ENCODE measurements at regions not wholly inside any gene's neighbourhood (a gene's known extent, or its start where the extent isn't known, plus 50 kb on each side); places are given as distances from the start of the nearest gene placed in this dataset.

DNA sequence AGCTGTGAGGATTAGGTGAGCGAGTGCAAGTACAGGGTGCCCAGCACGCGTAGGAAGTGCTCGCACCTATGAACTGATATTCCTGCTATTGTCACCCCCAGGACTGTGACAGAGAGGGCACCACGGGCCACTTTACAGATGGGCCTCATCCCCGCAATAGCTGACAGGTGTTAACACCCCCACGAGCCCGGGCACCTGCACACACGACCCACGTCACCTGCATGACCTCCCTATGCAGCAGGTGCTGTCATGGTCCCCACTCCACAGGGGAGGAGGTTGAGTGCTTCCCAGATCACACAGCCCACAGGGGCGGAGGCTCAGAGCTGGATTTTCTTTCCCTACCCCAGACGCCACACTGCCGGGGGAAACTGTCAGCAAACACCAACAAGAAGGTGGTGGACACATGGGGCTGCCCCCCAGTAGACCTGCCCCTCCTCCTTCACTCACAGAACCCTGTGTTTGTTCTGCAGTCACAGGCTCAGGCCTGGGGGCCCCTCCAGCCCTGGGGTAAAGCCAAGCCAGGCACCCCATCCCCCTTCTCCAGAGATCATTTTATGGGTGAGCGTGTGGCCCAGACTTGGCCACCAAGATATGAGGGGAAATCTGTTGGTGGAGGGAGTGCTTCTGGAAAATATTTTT lies 465.5 kb downstream of the MATN1 start:
- TF ChIP-seq POLR2AphosphoS5 (IDR thresholded peaks at IDR 0.05; ENCODE audit: low read depth, low read length) (no peak), TAF1 (IDR thresholded peaks at IDR 0.05; ENCODE audit: low read depth, low read length) (no peak), POLR2A (IDR thresholded peaks at IDR 0.05; ENCODE audit: low read depth, low read length) (no peak), POU2F2 (IDR thresholded peaks at IDR 0.05; ENCODE audit: low read depth, low read length) (no peak), SPI1 (IDR thresholded peaks at IDR 0.05; ENCODE audit: low read depth, low read length) (no peak), PAX5 (IDR thresholded peaks at IDR 0.05; ENCODE audit: insufficient read depth, low read length, severe bottlenecking) (no peak)
